GM19372 (cell line): ENCODE measurements at regions not wholly inside any gene's neighbourhood (a gene's known extent, or its start where the extent isn't known, plus 50 kb on each side); places are given as distances from the start of the nearest gene placed in this dataset.
A peak's percentile ranks its signal among the peaks of the same experiment; 100 is the strongest.
"Not testable (repeated sequence)": the region's sequence is repeated elsewhere in the genome, so short reads cannot be mapped to it uniquely, and the experiment has no call there.

Source experiments
- ATAC-seq: cut with Tn5 transposase; IDR thresholded peaks from one replicate; pipeline ENCODE4 v1.9.1; 2021; ENCODE audit warnings: mild to moderate bottlenecking, low read depth, moderate library complexity; ENCODE audit not compliant: unreplicated experiment

GRCh38 chr1:58206749-58207148 lies 339.8 kb downstream of the OMA1 start:
- no peak for ATAC-seq

GRCh38 chr1:58204284-58204683 lies 342.2 kb downstream of the OMA1 start:
- ATAC-seq: no peak

- no peak for ATAC-seq
Observed at GRCh38 chr1:58201492-58202106, 344.9 kb downstream of the OMA1 start.

GRCh38 chr1:58200437-58200836 lies 346.1 kb downstream of the OMA1 start:
- ATAC-seq: no peak

- ATAC-seq: no peak
Observed at GRCh38 chr1:58197811-58198210, 348.7 kb downstream of the OMA1 start.

GRCh38 chr1:58190267-58190988 lies 356.1 kb downstream of the OMA1 start:
- ATAC-seq: no peak

- no peak for ATAC-seq
Observed at GRCh38 chr1:58189453-58189852, 357.1 kb downstream of the OMA1 start.

GRCh38 chr1:58183286-58183685 lies 363.2 kb downstream of the OMA1 start:
- no peak for ATAC-seq

GRCh38 chr1:58180537-58180936 lies 366.0 kb downstream of the OMA1 start:
- ATAC-seq: no peak

GRCh38 chr1:58169160-58169559 lies 377.4 kb downstream of the OMA1 start:
- not testable (repeated sequence) for ATAC-seq

- ATAC-seq: not testable (repeated sequence)
Observed at GRCh38 chr1:58167131-58167530, 379.4 kb downstream of the OMA1 start.

- no peak for ATAC-seq
Observed at GRCh38 chr1:58166417-58166816, 380.1 kb downstream of the OMA1 start.

- no peak for ATAC-seq
Observed at GRCh38 chr1:58165073-58165472, 381.5 kb downstream of the OMA1 start.

- ATAC-seq: peak; percentile 57
Observed at GRCh38 chr1:58162952-58163550, 383.5 kb downstream of the OMA1 start.

GRCh38 chr1:58159434-58159830 lies 387.1 kb downstream of the OMA1 start:
- ATAC-seq: no peak

- ATAC-seq: no peak
Observed at GRCh38 chr1:58158506-58159433, 387.8 kb downstream of the OMA1 start.

- ATAC-seq: no peak
Observed at GRCh38 chr1:58158016-58158415, 388.5 kb downstream of the OMA1 start.

- no peak for ATAC-seq
Observed at GRCh38 chr1:58157256-58157655, 389.3 kb downstream of the OMA1 start.

- ATAC-seq: no peak
Observed at GRCh38 chr1:58156831-58157230, 389.7 kb downstream of the OMA1 start.

- no peak for ATAC-seq
Observed at GRCh38 chr1:58156124-58156468, 390.4 kb downstream of the OMA1 start.
